Activated CD8-positive, alpha-beta T cell treated with anti-CD3 and anti-CD28 coated beads for 36 hours (primary cell): ENCODE measurements at regions not wholly inside any gene's neighbourhood (a gene's known extent, or its start where the extent isn't known, plus 50 kb on each side); places are given as distances from the start of the nearest gene placed in this dataset.

Source experiments
- ATAC-seq: fragments of 200-7000 bp; cut with Tn5 transposase; one replicate; pipeline ENCODE4 v1.10.0; 2021; ENCODE audit warnings: mild to moderate bottlenecking, moderate library complexity
- CTCF ChIA-PET: fragments of 350-600 bp; sonication (Branson Sonifier 250); formaldehyde crosslinking; loops from one replicate; lab custom pipeline; 2021; ENCODE audit warnings: antibody characterized with exemption; lab: Charles Lee
- POLR2A ChIA-PET: fragments of 350-600 bp; sonication (Branson Sonifier 250); formaldehyde crosslinking; loops from one replicate; lab custom pipeline; 2021; ENCODE audit warnings: antibody characterized with exemption; lab: Charles Lee
- DNase-seq: peaks from one replicate; pipeline ENCODE4 v3.0.0-alpha.2; 2020
- H3K27ac Mint-ChIP-seq: one replicate; pipeline ENCODE4 v1.8.0; 2021; ENCODE audit warnings: mild to moderate bottlenecking, mixed read lengths
- H3K27me3 Mint-ChIP-seq: one replicate; pipeline ENCODE4 v1.8.0; 2021; ENCODE audit warnings: mixed read lengths
- H3K36me3 Mint-ChIP-seq: one replicate; pipeline ENCODE4 v1.8.0; 2021; ENCODE audit warnings: low read depth, mixed read lengths
- H3K4me1 Mint-ChIP-seq: one replicate; pipeline ENCODE4 v1.8.0; 2021; ENCODE audit warnings: low read depth, mixed read lengths
- H3K4me3 Mint-ChIP-seq: one replicate; pipeline ENCODE4 v1.8.0; 2021; ENCODE audit warnings: mild to moderate bottlenecking, moderate library complexity, mixed read lengths
- H3K9me3 Mint-ChIP-seq: one replicate; pipeline ENCODE4 v1.8.0; 2021; ENCODE audit warnings: mixed read lengths
- CTCF ChIP-seq: fragments of 200-600 bp; IDR thresholded peaks from one replicate; pipeline ENCODE4 v1.8.0; 2022; ENCODE audit warnings: antibody characterized with exemption, mild to moderate bottlenecking
- intact Hi-C: fragments of 100-400 bp; cut with micrococcal nuclease; formaldehyde crosslinking; loops from one replicate; pipeline ENCODE4 v1.10.0; 2022

DNA sequence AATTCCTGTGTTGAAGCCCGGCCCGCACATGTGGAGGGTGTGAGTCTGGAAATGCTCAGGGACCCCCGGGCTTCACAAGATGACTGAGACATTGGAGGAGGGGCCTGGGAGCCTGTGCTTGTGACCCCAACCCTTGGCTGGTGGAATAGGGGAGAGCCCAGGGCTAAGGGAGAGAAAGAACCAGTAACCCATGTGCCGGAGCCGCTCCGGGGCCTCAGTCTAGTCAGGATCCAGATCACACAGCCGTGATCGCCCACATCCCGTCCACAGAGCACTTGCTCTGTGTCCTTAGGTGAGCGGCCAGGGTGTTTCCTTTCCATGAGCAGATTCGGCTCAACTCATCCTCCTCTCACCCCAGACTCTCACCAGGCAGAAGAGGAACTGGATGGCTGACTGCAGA lies 152.3 kb upstream of the RPS6KA2 start:
- DNase-seq (no peak), ATAC-seq (no peak)
- Mint-ChIP-seq H3K36me3 (no peaks in the 10 kb centered on the region), H3K27ac (no peak overlapping the region), H3K9me3 (no peaks in the 10 kb centered on the region), H3K27me3 (peaks cover 3% of the 10 kb centered on the region), H3K4me3 (no peak overlapping the region), H3K4me1 (no peaks in the 10 kb centered on the region)
- POLR2A ChIA-PET: no interaction called here
- intact Hi-C loops: no loop called here
- CTCF ChIA-PET: interaction anchor here (1.3 kb wide), 1 partner anchor 210 kb away, joined by 3 read pairs; no protein-coding TSS in a partner anchor
- TF ChIP-seq CTCF: no peak

- Mint-ChIP-seq H3K9me3 (no peaks in the 10 kb centered on the region), H3K36me3 (no peaks in the 10 kb centered on the region), H3K4me3 (no peak overlapping the region), H3K4me1 (no peaks in the 10 kb centered on the region), H3K27ac (no peak overlapping the region), H3K27me3 (peaks cover 3% of the 10 kb centered on the region)
- intact Hi-C loops: no loop called here
- ATAC-seq (no peak), DNase-seq (no peak)
- ChIA-PET POLR2A (no interaction called here), CTCF (interaction anchor here (1.0 to 1.3 kb wide), 3 partner anchors 9 to 510 kb away, joined by 3 read pairs; no protein-coding TSS in a partner anchor)
- TF ChIP-seq CTCF: no peak
Observed at GRCh38 chr6:166778776-166779175, 151.7 kb upstream of the RPS6KA2 start.

DNA sequence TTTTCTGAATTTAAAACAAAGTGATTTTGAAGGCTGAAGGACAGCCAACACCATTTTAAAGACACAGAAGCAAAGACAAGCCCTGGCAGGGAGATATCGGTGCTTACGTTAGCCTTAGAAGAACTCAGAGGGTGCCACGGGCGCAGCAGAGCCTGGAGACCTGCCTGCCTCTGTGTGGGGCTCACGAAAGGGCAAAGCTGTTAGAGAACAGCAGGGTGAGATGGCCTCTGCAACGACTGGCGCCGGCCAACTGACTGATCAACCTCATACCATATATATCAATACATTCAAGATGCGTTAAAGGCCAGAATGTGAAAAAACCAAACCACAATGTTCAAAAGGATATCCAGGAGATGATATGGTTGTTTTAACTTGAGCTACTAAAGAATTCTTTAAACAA lies 151.0 kb upstream of the RPS6KA2 start:
- DNase-seq: no peak
- H3K27me3 Mint-ChIP-seq: peaks cover 3% of the 10 kb centered on the region
- ChIA-PET POLR2A (no interaction called here), CTCF (interaction anchor here (1.0 to 5.4 kb wide), 3 partner anchors 9 to 511 kb away, joined by 3 to 46 read pairs (median 3); no protein-coding TSS in a partner anchor)
- intact Hi-C loops: no loop called here
- no peak overlapping the region for H3K4me3 Mint-ChIP-seq
- H3K9me3 Mint-ChIP-seq: no peaks in the 10 kb centered on the region
- H3K36me3 Mint-ChIP-seq: no peaks in the 10 kb centered on the region
- no peak for ATAC-seq
- H3K27ac Mint-ChIP-seq: no peak overlapping the region
- no peak for TF ChIP-seq CTCF
- H3K4me1 Mint-ChIP-seq: no peaks in the 10 kb centered on the region

- Mint-ChIP-seq H3K27me3 (peaks cover 5% of the 10 kb centered on the region), H3K36me3 (no peaks in the 10 kb centered on the region), H3K4me3 (no peak overlapping the region), H3K27ac (no peak overlapping the region), H3K9me3 (no peaks in the 10 kb centered on the region), H3K4me1 (no peaks in the 10 kb centered on the region)
- ATAC-seq (no peak), DNase-seq (no peak)
- TF ChIP-seq CTCF: no peak
- ChIA-PET POLR2A (no interaction called here), CTCF (interaction anchor here (1.2 to 5.4 kb wide), 3 partner anchors 9 to 361 kb away, joined by 3 to 46 read pairs (median 20); no protein-coding TSS in a partner anchor)
- intact Hi-C loops: no loop called here
Observed at GRCh38 chr6:166777096-166777630, 150.1 kb upstream of the RPS6KA2 start.

DNA sequence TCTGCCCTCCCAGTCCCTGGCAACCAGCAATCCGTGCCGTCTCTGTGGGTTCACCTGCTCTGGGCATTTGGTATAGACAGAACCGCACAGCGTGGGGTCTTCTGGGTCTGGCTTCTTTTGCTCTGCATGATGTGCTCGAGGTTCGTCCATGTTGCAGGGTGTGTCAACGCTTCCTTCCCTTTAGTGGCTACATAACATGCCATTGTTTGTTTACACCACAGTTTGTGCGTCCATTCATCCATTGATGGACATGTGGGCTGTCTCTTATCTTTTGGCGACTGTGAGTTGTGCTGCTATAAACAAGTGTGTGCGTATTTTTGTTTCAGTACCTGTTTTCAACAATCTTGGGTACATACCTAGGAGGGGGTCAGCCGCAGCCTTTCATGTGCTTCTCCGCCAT lies 149.5 kb upstream of the RPS6KA2 start:
- ChIA-PET POLR2A (no interaction called here), CTCF (interaction anchor here (1.2 to 5.4 kb wide), 9 partner anchors 9 to 514 kb away, joined by 3 to 46 read pairs (median 14); partner anchors contain the start of gene UNC93A)
- Mint-ChIP-seq H3K36me3 (no peaks in the 10 kb centered on the region), H3K4me1 (no peaks in the 10 kb centered on the region), H3K9me3 (no peaks in the 10 kb centered on the region), H3K4me3 (no peak overlapping the region), H3K27ac (no peak overlapping the region), H3K27me3 (peaks cover 9% of the 10 kb centered on the region)
- intact Hi-C loops: no loop called here
- no peak for TF ChIP-seq CTCF
- ATAC-seq: no peak
- no peak for DNase-seq
